ENCODE measurements at regions not wholly inside any gene's neighbourhood (a gene's known extent, or its start where the extent isn't known, plus 50 kb on each side); places are given as distances from the start of the nearest gene placed in this dataset.
"Not testable (repeated sequence)": the region's sequence is repeated elsewhere in the genome, so short reads cannot be mapped to it uniquely, and the experiment has no call there.

DNA sequence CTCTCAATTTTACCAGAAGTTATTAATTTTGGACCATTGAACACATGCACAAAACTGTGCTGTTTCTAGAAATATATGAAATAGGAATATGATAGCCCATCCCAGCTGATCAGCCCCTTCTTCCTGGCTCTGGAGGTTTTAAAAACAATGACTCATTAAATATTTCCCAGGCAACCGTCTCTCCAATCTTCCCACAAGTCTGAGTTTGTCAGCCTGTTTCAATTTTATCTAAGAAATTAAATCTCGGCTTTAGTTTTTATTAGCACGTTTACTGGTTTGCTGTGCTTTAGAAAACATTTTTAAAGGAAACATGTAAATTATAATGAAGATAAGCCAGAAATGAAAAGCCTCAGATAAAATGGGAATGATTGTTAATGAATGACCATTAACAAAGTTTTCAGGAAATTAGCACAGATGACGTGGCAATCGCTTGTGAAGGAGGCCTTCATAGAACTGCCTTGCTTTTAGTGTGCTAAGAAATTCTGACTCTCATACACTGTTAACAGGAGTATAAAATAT, 89.3 kb upstream of the RAP1B start:
- Mint-ChIP-seq H3K36me3 (no peaks in the 10 kb centered on the region), H3K4me1 (peaks cover 7% of the 10 kb centered on the region), H3K27ac (no peak overlapping the region), H3K27me3 (no peaks in the 10 kb centered on the region), H3K4me3 (no peak overlapping the region), H3K9me3 (no peaks in the 10 kb centered on the region)
- no peak for ATAC-seq

DNA sequence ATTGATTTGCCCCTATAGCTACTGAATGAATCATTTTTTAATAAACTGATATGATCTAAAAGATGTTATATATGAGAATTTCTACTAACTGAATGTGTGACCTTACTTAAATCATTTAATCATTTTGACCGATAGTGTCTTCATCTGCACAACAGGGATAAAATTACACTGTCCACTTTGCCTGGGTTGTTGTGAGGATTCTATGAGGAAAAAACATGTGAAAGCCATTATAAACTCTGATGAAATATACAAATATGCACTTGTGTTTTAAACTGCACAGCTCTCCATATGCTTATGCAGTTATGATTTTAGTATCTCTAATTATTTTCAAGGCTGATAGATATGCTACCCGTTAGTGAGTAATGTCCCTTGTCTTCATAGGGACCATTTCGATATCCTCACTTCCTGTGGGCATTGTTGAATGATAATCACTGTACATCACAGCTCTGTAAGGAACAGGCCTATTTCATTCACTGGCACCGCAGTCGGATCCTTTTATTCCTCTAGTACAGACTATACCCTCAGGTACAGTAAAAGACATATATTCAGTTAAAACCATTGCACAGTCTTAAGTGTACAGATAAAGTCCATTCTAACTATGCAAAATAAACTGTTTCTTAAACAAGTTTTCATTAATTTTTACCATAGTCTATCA, 88.7 kb upstream of the RAP1B start:
- Mint-ChIP-seq H3K27me3 (no peaks in the 10 kb centered on the region), H3K4me3 (no peak overlapping the region), H3K4me1 (peaks cover 7% of the 10 kb centered on the region), H3K27ac (no peak overlapping the region), H3K36me3 (no peaks in the 10 kb centered on the region), H3K9me3 (no peaks in the 10 kb centered on the region)
- ATAC-seq: no peak

- Mint-ChIP-seq H3K27ac (no peak overlapping the region), H3K36me3 (no peaks in the 10 kb centered on the region), H3K27me3 (peaks cover 9% of the 10 kb centered on the region), H3K4me1 (no peaks in the 10 kb centered on the region), H3K4me3 (no peak overlapping the region), H3K9me3 (no peaks in the 10 kb centered on the region)
- no peak for ATAC-seq
Observed at GRCh38 chr12:68529466-68529865, 81.2 kb upstream of the RAP1B start.

DNA sequence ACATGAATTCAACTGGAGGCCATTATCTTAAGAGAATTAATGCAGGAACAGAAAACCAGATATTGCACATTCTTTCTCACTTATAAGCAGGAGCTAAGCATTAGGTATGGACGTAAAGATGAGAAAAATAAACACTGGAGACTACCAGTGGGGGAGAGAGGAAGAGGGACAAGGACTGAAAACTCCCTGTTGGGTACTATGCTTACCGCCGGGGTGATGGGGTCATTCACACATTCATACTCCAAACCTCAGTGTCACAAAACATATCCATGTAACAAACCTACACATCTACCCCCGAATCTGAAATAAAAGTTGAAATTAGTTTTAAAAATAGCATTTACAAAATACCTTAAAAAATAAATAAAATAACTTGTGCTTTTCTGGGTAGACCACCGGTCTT, 80.8 kb upstream of the RAP1B start:
- H3K4me3 Mint-ChIP-seq: no peak overlapping the region
- H3K36me3 Mint-ChIP-seq: no peaks in the 10 kb centered on the region

GRCh38 chr12:68530299-68530698, 80.4 kb upstream of the RAP1B start:
- no peaks in the 10 kb centered on the region for H3K4me1 Mint-ChIP-seq
- H3K27ac Mint-ChIP-seq: no peak overlapping the region
- no peaks in the 10 kb centered on the region for H3K36me3 Mint-ChIP-seq
- peaks cover 9% of the 10 kb centered on the region for H3K27me3 Mint-ChIP-seq
- ATAC-seq: no peak
- H3K4me3 Mint-ChIP-seq: no peak overlapping the region
- H3K9me3 Mint-ChIP-seq: no peaks in the 10 kb centered on the region

More for the DNA sequence above, 80.8 kb upstream of the RAP1B start:
- H3K27me3 Mint-ChIP-seq: peaks cover 9% of the 10 kb centered on the region
- no peak for ATAC-seq
- no peak overlapping the region for H3K27ac Mint-ChIP-seq
- H3K4me1 Mint-ChIP-seq: no peaks in the 10 kb centered on the region
- no peaks in the 10 kb centered on the region for H3K9me3 Mint-ChIP-seq

- Mint-ChIP-seq H3K36me3 (no peaks in the 10 kb centered on the region), H3K4me1 (no peaks in the 10 kb centered on the region), H3K27me3 (peaks cover 9% of the 10 kb centered on the region), H3K4me3 (no peak overlapping the region), H3K27ac (no peak overlapping the region), H3K9me3 (no peaks in the 10 kb centered on the region)
- ATAC-seq: no peak
Observed at GRCh38 chr12:68530965-68531364, 79.7 kb upstream of the RAP1B start.

DNA sequence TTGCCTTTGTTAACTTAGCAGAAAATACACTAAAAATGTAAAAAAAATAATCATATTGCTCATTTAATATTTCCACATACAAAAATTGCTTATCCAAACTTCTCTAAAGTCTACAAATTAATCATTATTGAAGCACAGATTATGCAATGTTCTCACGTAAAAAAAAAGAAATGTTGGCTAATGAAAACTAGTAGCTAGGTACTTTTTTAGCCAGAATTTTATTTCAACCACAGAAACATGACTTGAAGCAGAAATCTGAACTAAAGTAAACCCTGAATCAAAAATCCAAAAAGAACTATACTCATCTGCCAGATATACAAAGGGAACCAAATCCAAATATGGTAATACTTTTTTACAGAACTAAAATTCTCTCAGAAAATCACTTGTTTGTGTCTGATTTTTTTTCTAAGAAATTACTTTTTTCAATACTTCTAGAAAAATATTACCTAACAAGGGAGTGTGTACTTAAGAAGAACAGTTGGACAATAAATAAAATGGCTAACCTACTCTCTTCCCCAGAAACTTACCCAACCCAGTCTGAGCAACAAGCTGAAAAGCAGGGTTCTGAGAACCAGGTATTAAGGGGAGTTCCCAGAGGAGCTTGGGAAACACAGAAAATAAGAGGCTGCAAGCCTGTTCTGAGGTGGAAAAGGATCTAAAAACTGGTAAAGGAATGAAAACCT, 78.4 kb upstream of the RAP1B start:
- no peak for ATAC-seq
- H3K27ac Mint-ChIP-seq: no peak overlapping the region
- H3K27me3 Mint-ChIP-seq: peaks cover 9% of the 10 kb centered on the region

GRCh38 chr12:68532887-68533248, 77.8 kb upstream of the RAP1B start:
- no peak for ATAC-seq
- Mint-ChIP-seq H3K9me3 (no peaks in the 10 kb centered on the region), H3K27ac (no peak overlapping the region), H3K4me1 (no peaks in the 10 kb centered on the region), H3K27me3 (peaks cover 9% of the 10 kb centered on the region), H3K4me3 (no peak overlapping the region), H3K36me3 (no peaks in the 10 kb centered on the region)

More for the DNA sequence above, 78.4 kb upstream of the RAP1B start:
- Mint-ChIP-seq H3K4me1 (no peaks in the 10 kb centered on the region), H3K9me3 (no peaks in the 10 kb centered on the region), H3K36me3 (no peaks in the 10 kb centered on the region), H3K4me3 (no peak overlapping the region)

GRCh38 chr12:68534108-68534507, 76.6 kb upstream of the RAP1B start:
- H3K27me3 Mint-ChIP-seq: peaks cover 5% of the 10 kb centered on the region
- no peak overlapping the region for H3K4me3 Mint-ChIP-seq
- H3K4me1 Mint-ChIP-seq: no peaks in the 10 kb centered on the region
- no peak overlapping the region for H3K27ac Mint-ChIP-seq
- H3K9me3 Mint-ChIP-seq: no peaks in the 10 kb centered on the region
- no peaks in the 10 kb centered on the region for H3K36me3 Mint-ChIP-seq
- no peak for ATAC-seq

DNA sequence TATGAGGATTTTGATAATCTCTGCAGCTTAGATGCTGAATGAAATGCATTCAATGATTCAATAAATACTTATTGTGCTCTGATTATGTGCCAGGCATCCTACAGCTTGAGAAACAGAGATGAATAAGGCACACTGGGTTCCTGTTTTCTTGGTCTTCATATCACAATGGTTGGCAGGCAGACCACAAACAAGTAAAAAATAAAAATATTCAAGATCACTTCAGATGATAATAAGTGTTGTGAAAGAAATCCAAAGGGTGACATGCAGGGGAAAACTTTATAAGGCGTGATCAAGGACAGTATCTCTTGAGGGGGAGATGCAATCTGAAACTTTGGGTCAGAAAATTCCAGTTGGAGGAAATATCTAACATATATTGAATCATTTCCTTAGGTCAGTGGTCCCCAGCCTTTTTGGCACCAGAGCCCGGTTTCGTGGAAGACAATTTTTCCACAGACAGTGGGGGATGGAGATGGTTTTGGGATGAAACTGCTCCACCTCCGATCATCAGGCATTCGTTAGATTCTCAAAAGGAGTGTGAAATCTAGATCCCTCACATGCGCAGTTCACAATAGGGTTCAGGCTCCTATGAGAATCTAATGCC, 73.7 kb upstream of the RAP1B start:
- Mint-ChIP-seq H3K27ac (no peak overlapping the region), H3K36me3 (peaks cover 10% of the 10 kb centered on the region), H3K27me3 (no peaks in the 10 kb centered on the region), H3K4me3 (no peak overlapping the region), H3K9me3 (peaks cover 12% of the 10 kb centered on the region), H3K4me1 (no peaks in the 10 kb centered on the region)
- no peak for ATAC-seq

DNA sequence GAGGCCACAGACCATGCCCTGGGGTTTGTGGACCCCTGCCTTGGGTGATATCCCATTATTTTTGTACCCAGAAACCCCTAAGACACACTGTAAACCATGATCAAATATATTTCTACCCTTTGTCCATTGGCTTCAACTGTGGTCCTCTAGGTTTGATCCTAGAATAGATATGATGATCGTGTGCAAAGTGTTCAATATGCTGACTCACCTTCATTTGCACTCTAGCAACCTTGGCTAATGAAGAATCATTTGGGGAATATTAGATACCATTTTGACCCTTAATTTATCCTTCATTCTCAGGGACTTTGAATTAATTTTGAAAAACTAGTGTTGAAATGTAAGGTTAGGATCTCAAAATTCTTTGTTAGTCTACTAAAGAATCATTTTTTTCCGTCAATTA, 73.1 kb upstream of the RAP1B start:
- H3K27ac Mint-ChIP-seq: no peak overlapping the region
- peaks cover 10% of the 10 kb centered on the region for H3K36me3 Mint-ChIP-seq
- no peak overlapping the region for H3K4me3 Mint-ChIP-seq
- no peaks in the 10 kb centered on the region for H3K27me3 Mint-ChIP-seq
- H3K9me3 Mint-ChIP-seq: peaks cover 14% of the 10 kb centered on the region
- ATAC-seq: no peak
- H3K4me1 Mint-ChIP-seq: no peaks in the 10 kb centered on the region

DNA sequence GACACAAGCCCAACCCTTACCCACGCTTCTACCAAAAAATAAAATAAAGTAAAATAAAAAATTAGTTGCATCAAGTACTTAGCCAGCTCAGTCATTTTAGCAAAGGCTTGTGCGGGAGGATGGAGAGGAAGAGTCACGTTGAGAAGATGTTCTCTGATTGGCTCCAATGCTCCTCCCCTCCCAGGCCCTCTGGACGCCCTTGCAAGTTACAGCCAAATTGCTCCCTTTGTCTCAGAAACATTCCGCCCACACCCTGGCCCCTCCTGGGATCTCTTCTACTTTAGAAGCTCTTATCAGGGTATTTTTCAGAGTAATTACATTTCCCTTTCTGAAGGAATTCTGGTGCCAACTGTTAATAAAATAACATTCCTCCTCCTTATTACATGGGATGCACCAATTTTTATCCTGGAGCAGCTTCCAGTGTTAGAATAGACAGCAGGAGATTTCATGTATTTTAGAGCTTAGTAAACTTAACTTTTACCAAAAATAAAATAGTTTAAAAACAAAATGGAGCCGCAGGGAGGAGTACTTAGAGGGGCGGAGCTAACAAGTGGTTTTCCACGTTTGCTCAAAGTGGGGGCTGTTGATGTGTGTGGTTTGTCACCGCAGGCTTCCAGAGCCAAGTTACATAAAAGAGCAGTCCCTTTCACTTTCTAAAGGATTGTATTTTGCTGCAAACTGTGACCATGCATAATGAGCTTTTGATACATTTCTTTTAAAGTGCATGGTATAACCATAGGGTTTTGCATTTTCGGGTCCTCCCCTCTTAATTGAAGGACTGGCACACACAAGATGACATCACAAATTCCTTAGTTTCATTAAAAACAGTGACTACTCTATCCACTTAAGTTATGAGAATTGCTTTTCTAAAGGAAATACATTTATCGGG, 71.7 kb upstream of the RAP1B start:
- Mint-ChIP-seq H3K27me3 (no peaks in the 10 kb centered on the region), H3K36me3 (peaks cover 10% of the 10 kb centered on the region), H3K4me3 (no peak overlapping the region), H3K9me3 (peaks cover 14% of the 10 kb centered on the region), H3K4me1 (no peaks in the 10 kb centered on the region), H3K27ac (no peak overlapping the region)
- no peak for ATAC-seq

- no peaks in the 10 kb centered on the region for H3K4me1 Mint-ChIP-seq
- H3K4me3 Mint-ChIP-seq: no peak overlapping the region
- no peak overlapping the region for H3K27ac Mint-ChIP-seq
- no peaks in the 10 kb centered on the region for H3K27me3 Mint-ChIP-seq
- H3K9me3 Mint-ChIP-seq: peaks cover 14% of the 10 kb centered on the region
- no peak for ATAC-seq
- H3K36me3 Mint-ChIP-seq: peaks cover 10% of the 10 kb centered on the region
Observed at GRCh38 chr12:68539615-68539952, 71.1 kb upstream of the RAP1B start.

DNA sequence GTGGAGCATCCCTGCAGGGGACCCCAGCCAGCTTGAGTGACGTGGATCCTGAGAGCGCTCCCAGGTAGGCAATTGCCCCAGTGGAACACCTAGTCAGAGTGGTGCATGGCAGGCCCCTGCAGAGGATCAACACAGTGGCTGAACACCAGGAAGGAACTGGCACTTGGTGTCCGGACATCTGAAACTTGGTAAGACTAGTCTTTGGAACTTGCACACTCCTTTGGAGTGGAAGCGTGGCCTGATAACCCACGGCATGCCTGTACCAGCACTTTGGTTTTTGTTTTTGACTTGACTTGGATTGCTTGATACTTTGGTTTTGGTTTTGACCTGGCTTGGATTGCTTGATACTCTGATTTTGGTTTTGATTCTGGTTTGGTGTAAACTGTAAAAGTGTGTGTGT, 69.9 kb upstream of the RAP1B start:
- Mint-ChIP-seq H3K9me3 (peaks cover 19% of the 10 kb centered on the region), H3K36me3 (peaks cover 10% of the 10 kb centered on the region)
- not testable (repeated sequence) for H3K27ac Mint-ChIP-seq, H3K27me3 Mint-ChIP-seq, H3K4me1 Mint-ChIP-seq, ATAC-seq, H3K4me3 Mint-ChIP-seq

DNA sequence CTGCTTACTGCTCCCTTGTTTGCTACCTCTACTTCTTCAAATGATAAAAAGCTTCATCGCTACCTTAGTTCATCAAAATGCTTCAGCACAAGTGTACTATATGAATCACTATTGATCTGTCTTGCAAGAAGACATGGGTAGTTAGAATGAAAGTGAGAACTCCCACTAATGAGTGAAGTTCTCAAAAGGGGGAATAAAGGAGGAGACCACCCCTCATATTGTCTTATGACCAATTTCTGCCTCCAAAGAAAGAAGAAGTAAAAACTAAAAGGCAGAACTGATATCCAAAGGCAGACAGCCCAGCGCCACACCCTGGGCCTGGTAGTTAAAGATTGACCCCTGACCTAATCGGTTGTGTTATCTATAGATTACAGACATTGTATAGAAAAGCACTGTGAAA, 63.4 kb upstream of the RAP1B start:
- H3K27me3 Mint-ChIP-seq: peaks cover 28% of the 10 kb centered on the region
- ATAC-seq, H3K36me3 Mint-ChIP-seq, H3K4me1 Mint-ChIP-seq, H3K4me3 Mint-ChIP-seq, H3K27ac Mint-ChIP-seq: not testable (repeated sequence)
- peaks cover 24% of the 10 kb centered on the region for H3K9me3 Mint-ChIP-seq

All from stimulated activated memory B cell treated with anti-CD40 and anti-IgM and Interleukin-4, amounts not matched to agents 10 μg/mL and 1 μg/mL and 100 μg/mL, for 72 hours (primary cell).